IMR-90 (cell line): ENCODE measurements at regions not wholly inside any gene's neighbourhood (a gene's known extent, or its start where the extent isn't known, plus 50 kb on each side); places are given as distances from the start of the nearest gene placed in this dataset.

Source experiments
- ATAC-seq: fragments of 200-7000 bp; cut with Tn5 transposase; 2 replicates; pipeline ENCODE4 v1.9.1; 2020; ENCODE audit warnings: low read depth, mild to moderate bottlenecking, moderate library complexity
- BruUV-seq: library from RNA; stranded (reverse); fragments of 400-500 nt; replicated peaks from 2 replicates; lab custom pipeline; 2021; lab: Mats Ljungman, UMichigan
- CTCF ChIA-PET: fragments of 300-600 bp; formaldehyde crosslinking; extraction: SDS; loops from one replicate; lab custom pipeline; 2021; ENCODE audit warnings: antibody characterized with exemption; lab: Yijun Ruan, JAX
- POLR2A ChIA-PET: fragments of 300-600 bp; sonication (Branson Sonifier 250); formaldehyde crosslinking; loops from one replicate; lab custom pipeline; 2022; ENCODE audit warnings: antibody characterized with exemption; ENCODE audit not compliant: unreplicated experiment; lab: Charles Lee
- DNase-seq: peaks from one replicate; pipeline ENCODE4 v3.0.0; 2013
- H2AFZ ChIP-seq: replicated peaks from 2 replicates; pipeline ENCODE3; 2013; ENCODE audit warnings: low read length, mild to moderate bottlenecking; ENCODE audit not compliant: poor library complexity
- H2AK5ac ChIP-seq: 2 replicates; pipeline ENCODE4 v1.6.1; 2013; ENCODE audit warnings: low read depth, low read length, inconsistent platforms
- H2AK9ac ChIP-seq: replicated peaks from 2 replicates; pipeline ENCODE3; 2013; ENCODE audit warnings: mild to moderate bottlenecking, low read depth, low read length, moderate library complexity; ENCODE audit not compliant: poor library complexity
- H2BK120ac ChIP-seq: 2 replicates; pipeline ENCODE4 v1.6.1; 2013; ENCODE audit warnings: low read depth, low read length, inconsistent platforms
- H2BK15ac ChIP-seq: 3 replicates; pipeline ENCODE4 v1.6.1; 2013; ENCODE audit warnings: low read depth, low read length, inconsistent platforms
- H2BK20ac ChIP-seq: 2 replicates; pipeline ENCODE4 v1.6.1; 2013; ENCODE audit warnings: low read depth, mild to moderate bottlenecking, inconsistent platforms, low read length, moderate library complexity
- H2BK5ac ChIP-seq: 2 replicates; pipeline ENCODE4 v1.6.1; 2013; ENCODE audit warnings: mild to moderate bottlenecking, low read depth, low read length, inconsistent platforms; ENCODE audit not compliant: poor library complexity, severe bottlenecking
- H3K14ac ChIP-seq: replicated peaks from 2 replicates; pipeline ENCODE4 v1.6.1; 2013; ENCODE audit warnings: low read depth, low read length, inconsistent platforms
- H3K18ac ChIP-seq: 2 replicates; pipeline ENCODE4 v1.6.1; 2013; ENCODE audit warnings: low read depth, low read length, control low read depth
- H3K23ac ChIP-seq: 2 replicates; pipeline ENCODE4 v1.6.1; 2013; ENCODE audit warnings: low read depth, low read length, inconsistent platforms
- H3K27ac ChIP-seq: 2 replicates; pipeline ENCODE4 v1.5.1; 2013; ENCODE audit warnings: mild to moderate bottlenecking, control low read depth, low read length; ENCODE audit not compliant: insufficient read depth
- H3K27me3 ChIP-seq: 2 replicates; pipeline ENCODE4 v1.6.1; 2013; ENCODE audit warnings: low read length; ENCODE audit not compliant: control insufficient read depth, insufficient read depth
- H3K36me3 ChIP-seq: 2 replicates; pipeline ENCODE4 v1.6.1; 2013; ENCODE audit warnings: low read length, mixed read lengths; ENCODE audit not compliant: control insufficient read depth, insufficient read depth
- H3K4ac ChIP-seq: 2 replicates; pipeline ENCODE4 v1.6.1; 2013; ENCODE audit warnings: low read depth, low read length, inconsistent platforms
- H3K4me1 ChIP-seq: 2 replicates; pipeline ENCODE4 v1.6.1; 2013; ENCODE audit warnings: low read length, mixed read lengths; ENCODE audit not compliant: control insufficient read depth, insufficient read depth
- H3K4me2 ChIP-seq: 2 replicates; pipeline ENCODE4 v1.6.1; 2013; ENCODE audit warnings: low read depth, mild to moderate bottlenecking, control low read depth, low read length, moderate library complexity
- H3K4me3 ChIP-seq: 2 replicates; pipeline ENCODE4 v1.5.1; 2013; ENCODE audit warnings: low read depth, mild to moderate bottlenecking, control low read depth, low read length, moderate library complexity; ENCODE audit not compliant: insufficient read depth
- H3K56ac ChIP-seq: 2 replicates; pipeline ENCODE4 v1.6.1; 2013; ENCODE audit warnings: low read length, inconsistent platforms; ENCODE audit not compliant: insufficient read depth; ENCODE audit errors: extremely low read depth
- H3K79me1 ChIP-seq, 2 experiments: 2 replicates each; pipeline ENCODE4 v1.6.1; 2013; ENCODE audit warnings: low read length in 2 of 2, inconsistent platforms in 1 of 2, low read depth in 1 of 2
- H3K9ac ChIP-seq: 2 replicates; pipeline ENCODE4 v1.6.1; 2013; ENCODE audit warnings: low read depth, low read length, control low read depth
- H3K9me1 ChIP-seq: 2 replicates; pipeline ENCODE4 v1.6.1; 2013; ENCODE audit warnings: low read length, inconsistent platforms; ENCODE audit not compliant: insufficient read depth
- H3K9me3 ChIP-seq: 2 replicates; pipeline ENCODE4 v1.6.1; 2013; ENCODE audit warnings: low read length; ENCODE audit not compliant: control insufficient read depth, insufficient read depth
- H4K20me1 ChIP-seq: 2 replicates; pipeline ENCODE4 v1.6.1; 2013; ENCODE audit warnings: low read length, inconsistent platforms; ENCODE audit not compliant: insufficient read depth
- H4K5ac ChIP-seq: 2 replicates; pipeline ENCODE4 v1.6.1; 2013; ENCODE audit warnings: mild to moderate bottlenecking, low read depth, low read length, control low read depth
- H4K8ac ChIP-seq, 2 experiments: 2 replicates each; pipeline ENCODE4 v1.6.1; 2013; ENCODE audit warnings: low read depth in 2 of 2, low read length in 2 of 2, control low read depth in 1 of 2, inconsistent platforms in 1 of 2
- H4K91ac ChIP-seq: 2 replicates; pipeline ENCODE4 v1.6.1; 2013; ENCODE audit warnings: low read depth, low read length, inconsistent platforms; ENCODE audit not compliant: insufficient read depth
- BHLHE40 ChIP-seq: fragments of 150-350 bp; IDR thresholded peaks from 2 replicates; pipeline ENCODE4 v1.6.1; 2016; ENCODE audit warnings: mild to moderate bottlenecking, low read depth, low read length
- CEBPB ChIP-seq: IDR thresholded peaks from 2 replicates; pipeline ENCODE4 v1.6.1; 2012; ENCODE audit warnings: low read depth, low read length, improper control_type of control experiment
- CHD1 ChIP-seq: IDR thresholded peaks from 2 replicates; pipeline ENCODE4 v1.6.1; 2012; ENCODE audit warnings: low read depth, low read length, improper control_type of control experiment
- FOS ChIP-seq: fragments of 150-350 bp; IDR thresholded peaks from 2 replicates; pipeline ENCODE4 v1.6.1; 2016; ENCODE audit warnings: low read depth, low read length
- NFE2L2 ChIP-seq: fragments of 150-350 bp; IDR thresholded peaks from 2 replicates; pipeline ENCODE4 v1.6.1; 2016; ENCODE audit warnings: low read depth, mild to moderate bottlenecking, low read length
- RAD21 ChIP-seq: IDR thresholded peaks from 2 replicates; pipeline ENCODE4 v1.6.1; 2012; ENCODE audit warnings: low read length, improper control_type of control experiment
- RCOR1 ChIP-seq: IDR thresholded peaks from 2 replicates; pipeline ENCODE4 v1.6.1; 2012; ENCODE audit warnings: mild to moderate bottlenecking, low read length, improper control_type of control experiment; ENCODE audit not compliant: insufficient replicate concordance
- RFX5 ChIP-seq: IDR thresholded peaks from 2 replicates; pipeline ENCODE4 v1.8.0; 2012; ENCODE audit warnings: low read depth, mild to moderate bottlenecking, low read length, moderate library complexity
- WGBS, 2 experiments: methylation state at CpG; one replicate each; pipeline versions ENCODE4 v1.1.5 to v1.1.7; 2013; ENCODE audit warnings: missing lambda C conversion rate in 2 of 2; ENCODE audit not compliant: insufficient read length in 1 of 2; ENCODE audit errors: extremely low coverage in 2 of 2; 5-methylcytosine and 5-hydroxymethylcytosine counted together
- dilution Hi-C: fragments of 300-500 bp; cut with HindIII; formaldehyde crosslinking; loops from one replicate; pipeline ENCODE4 v1.14.3; 2018; ENCODE audit warnings: low sequenced_read_pairs; ENCODE audit not compliant: unreplicated experiment
- in situ Hi-C: fragments of 300-500 bp; cut with MboI; formaldehyde crosslinking; loops from 3 replicates; pipeline ENCODE4 v1.14.3; 2019; ENCODE audit warnings: low sequenced_read_pairs, inconsistent platforms, mixed read lengths
- intact Hi-C: fragments of 100-400 bp; cut with micrococcal nuclease; formaldehyde crosslinking; loops from 2 replicates; pipeline ENCODE4 v1.10.0; 2022
- TF ChIP-seq, protein P1 (sequence below): fragments of 150-350 bp; IDR thresholded peaks from 2 replicates; pipeline ENCODE4 v1.6.1; 2016; ENCODE audit warnings: low read depth, mild to moderate bottlenecking, low read length, moderate library complexity, borderline replicate concordance
- TF ChIP-seq, protein P2 (sequence below): fragments of 150-350 bp; IDR thresholded peaks from 2 replicates; pipeline ENCODE4 v1.6.1; 2017; ENCODE audit warnings: mild to moderate bottlenecking, antibody characterized with exemption, low read length, low read depth
- TF ChIP-seq, protein P3 (sequence below): conservative IDR thresholded peaks from 2 replicates; pipeline ENCODE4 v1.5.1; 2012; ENCODE audit warnings: mild to moderate bottlenecking, low read depth, low read length, improper control_type of control experiment

DNA sequence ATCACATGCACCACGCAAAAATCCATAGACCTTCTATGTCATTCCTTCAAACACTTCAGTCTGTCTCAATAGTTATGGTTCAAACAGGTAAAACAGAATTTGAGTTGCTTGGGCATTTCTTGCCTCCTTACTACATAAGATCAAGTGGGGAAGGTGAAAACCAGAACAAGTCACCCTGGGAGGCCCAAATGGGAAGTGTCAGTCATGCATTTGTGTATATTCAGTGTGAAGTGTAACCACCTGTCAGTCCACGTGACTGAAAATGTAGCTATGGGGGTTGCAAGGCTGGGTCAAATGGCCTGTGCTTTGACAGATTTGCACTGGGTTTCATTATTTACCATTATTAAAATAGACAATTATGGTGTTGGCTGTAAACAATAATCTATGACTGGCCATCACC is 176.6 kb upstream of the VIPR2 start:
- Histone ChIP-seq H3K9ac (no peak overlapping the region), H3K23ac (no peak overlapping the region), H4K8ac (no peak overlapping the region), H3K4me2 (no peak overlapping the region), H3K9me3 (peaks cover 12% of the 10 kb centered on the region), H3K14ac (no peak overlapping the region), H3K4me1 (no peaks in the 10 kb centered on the region), H2BK120ac (no peak overlapping the region), H2AK9ac (no peak overlapping the region), H2BK20ac (no peak overlapping the region), H3K4ac (no peak overlapping the region), H3K36me3 (no peaks in the 10 kb centered on the region), H4K91ac (no peak overlapping the region), H2BK5ac (no peak overlapping the region), H4K5ac (no peak overlapping the region), H3K18ac (no peak overlapping the region), H3K79me1 (no peaks in the 10 kb centered on the region), H3K4me3 (no peak overlapping the region), H3K56ac (no peak overlapping the region), H2AK5ac (no peak overlapping the region), H3K9me1 (no peaks in the 10 kb centered on the region), H2AFZ (no peak overlapping the region), H4K20me1 (no peaks in the 10 kb centered on the region), H3K27ac (no peak overlapping the region), H3K27me3 (no peaks in the 10 kb centered on the region), H2BK15ac (no peak overlapping the region)
- DNase-seq (no peak), ATAC-seq (no peak)
- POLR2A ChIA-PET: no interaction called here
- BruUV-seq: no TSS peak
- no CpG with 5 or more reads among the region's 2 CpGs for WGBS, 2 experiments
- no peak for TF ChIP-seq FOS
- TF ChIP-seq, protein P1, sequence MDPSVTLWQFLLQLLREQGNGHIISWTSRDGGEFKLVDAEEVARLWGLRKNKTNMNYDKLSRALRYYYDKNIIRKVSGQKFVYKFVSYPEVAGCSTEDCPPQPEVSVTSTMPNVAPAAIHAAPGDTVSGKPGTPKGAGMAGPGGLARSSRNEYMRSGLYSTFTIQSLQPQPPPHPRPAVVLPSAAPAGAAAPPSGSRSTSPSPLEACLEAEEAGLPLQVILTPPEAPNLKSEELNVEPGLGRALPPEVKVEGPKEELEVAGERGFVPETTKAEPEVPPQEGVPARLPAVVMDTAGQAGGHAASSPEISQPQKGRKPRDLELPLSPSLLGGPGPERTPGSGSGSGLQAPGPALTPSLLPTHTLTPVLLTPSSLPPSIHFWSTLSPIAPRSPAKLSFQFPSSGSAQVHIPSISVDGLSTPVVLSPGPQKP: no peak
- no peak for TF ChIP-seq RFX5
- no peak for TF ChIP-seq RAD21
- TF ChIP-seq, protein P2, sequence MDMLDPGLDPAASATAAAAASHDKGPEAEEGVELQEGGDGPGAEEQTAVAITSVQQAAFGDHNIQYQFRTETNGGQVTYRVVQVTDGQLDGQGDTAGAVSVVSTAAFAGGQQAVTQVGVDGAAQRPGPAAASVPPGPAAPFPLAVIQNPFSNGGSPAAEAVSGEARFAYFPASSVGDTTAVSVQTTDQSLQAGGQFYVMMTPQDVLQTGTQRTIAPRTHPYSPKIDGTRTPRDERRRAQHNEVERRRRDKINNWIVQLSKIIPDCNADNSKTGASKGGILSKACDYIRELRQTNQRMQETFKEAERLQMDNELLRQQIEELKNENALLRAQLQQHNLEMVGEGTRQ: no peak
- TF ChIP-seq CHD1: no peak
- TF ChIP-seq RCOR1: no peak
- TF ChIP-seq CEBPB: no peak
- no peak for TF ChIP-seq BHLHE40
- TF ChIP-seq, protein P3, sequence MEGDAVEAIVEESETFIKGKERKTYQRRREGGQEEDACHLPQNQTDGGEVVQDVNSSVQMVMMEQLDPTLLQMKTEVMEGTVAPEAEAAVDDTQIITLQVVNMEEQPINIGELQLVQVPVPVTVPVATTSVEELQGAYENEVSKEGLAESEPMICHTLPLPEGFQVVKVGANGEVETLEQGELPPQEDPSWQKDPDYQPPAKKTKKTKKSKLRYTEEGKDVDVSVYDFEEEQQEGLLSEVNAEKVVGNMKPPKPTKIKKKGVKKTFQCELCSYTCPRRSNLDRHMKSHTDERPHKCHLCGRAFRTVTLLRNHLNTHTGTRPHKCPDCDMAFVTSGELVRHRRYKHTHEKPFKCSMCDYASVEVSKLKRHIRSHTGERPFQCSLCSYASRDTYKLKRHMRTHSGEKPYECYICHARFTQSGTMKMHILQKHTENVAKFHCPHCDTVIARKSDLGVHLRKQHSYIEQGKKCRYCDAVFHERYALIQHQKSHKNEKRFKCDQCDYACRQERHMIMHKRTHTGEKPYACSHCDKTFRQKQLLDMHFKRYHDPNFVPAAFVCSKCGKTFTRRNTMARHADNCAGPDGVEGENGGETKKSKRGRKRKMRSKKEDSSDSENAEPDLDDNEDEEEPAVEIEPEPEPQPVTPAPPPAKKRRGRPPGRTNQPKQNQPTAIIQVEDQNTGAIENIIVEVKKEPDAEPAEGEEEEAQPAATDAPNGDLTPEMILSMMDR: no peak
- TF ChIP-seq NFE2L2: no peak
- CTCF ChIA-PET: no interaction called here
- intact Hi-C loops (no loop called here), dilution Hi-C loops (no loop called here), in situ Hi-C loops (no loop called here)
